ENCODE measurements at regions not wholly inside any gene's neighbourhood (a gene's known extent, or its start where the extent isn't known, plus 50 kb on each side); places are given as distances from the start of the nearest gene placed in this dataset.
"Not testable (repeated sequence)": the region's sequence is repeated elsewhere in the genome, so short reads cannot be mapped to it uniquely, and the experiment has no call there.

DNA sequence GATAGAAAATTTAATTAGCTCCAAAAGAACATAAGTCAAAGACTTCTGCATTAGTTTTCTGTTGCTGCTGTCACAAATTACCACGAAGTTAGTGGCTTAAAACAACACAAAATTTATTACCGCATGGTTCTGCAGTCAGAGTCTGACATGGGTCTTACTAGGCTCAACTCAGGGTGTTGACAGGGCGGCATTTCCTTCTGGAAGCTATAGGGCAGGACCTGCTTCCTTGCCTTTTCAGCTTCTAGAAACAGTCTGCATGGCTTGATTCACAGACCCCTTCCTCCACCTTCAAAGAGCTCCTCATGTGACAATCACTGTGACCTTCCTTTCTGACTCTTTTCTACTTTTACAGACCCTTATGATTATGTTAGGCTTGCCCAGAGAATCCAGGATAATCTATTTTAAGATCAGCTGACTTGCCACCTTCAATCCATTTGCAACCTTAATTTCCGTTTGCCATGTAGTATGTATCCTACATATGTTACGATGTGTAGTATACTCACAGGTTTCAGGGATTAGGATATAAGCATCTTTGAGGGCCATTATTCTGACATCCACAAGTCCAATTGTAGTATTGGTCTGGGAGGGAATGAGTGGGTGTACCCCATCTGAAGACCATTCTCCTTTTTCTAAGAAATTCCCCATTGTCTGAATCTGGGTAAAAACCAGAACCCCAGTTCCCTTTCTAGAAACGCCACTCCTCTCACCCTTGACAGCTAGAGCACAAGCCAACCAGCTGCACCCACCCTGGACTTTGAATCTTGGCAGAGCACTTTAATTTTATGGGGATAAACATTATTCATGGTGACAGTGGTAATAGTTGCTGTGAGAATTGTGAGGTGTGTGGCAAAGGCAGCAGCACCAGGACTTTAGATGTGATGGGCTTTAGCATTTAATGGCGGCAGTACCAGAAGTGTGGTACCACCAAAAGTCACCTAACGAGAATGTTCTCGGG is 265.5 kb downstream of the KCNJ2 start:
- peak; percentile 5 for DNase-seq (ENCODE audit: low read depth)
- H3K4me3 ChIP-seq (ENCODE audit: low read depth, low read length) = no peak overlapping the region
- TF ChIP-seq, protein P1, sequence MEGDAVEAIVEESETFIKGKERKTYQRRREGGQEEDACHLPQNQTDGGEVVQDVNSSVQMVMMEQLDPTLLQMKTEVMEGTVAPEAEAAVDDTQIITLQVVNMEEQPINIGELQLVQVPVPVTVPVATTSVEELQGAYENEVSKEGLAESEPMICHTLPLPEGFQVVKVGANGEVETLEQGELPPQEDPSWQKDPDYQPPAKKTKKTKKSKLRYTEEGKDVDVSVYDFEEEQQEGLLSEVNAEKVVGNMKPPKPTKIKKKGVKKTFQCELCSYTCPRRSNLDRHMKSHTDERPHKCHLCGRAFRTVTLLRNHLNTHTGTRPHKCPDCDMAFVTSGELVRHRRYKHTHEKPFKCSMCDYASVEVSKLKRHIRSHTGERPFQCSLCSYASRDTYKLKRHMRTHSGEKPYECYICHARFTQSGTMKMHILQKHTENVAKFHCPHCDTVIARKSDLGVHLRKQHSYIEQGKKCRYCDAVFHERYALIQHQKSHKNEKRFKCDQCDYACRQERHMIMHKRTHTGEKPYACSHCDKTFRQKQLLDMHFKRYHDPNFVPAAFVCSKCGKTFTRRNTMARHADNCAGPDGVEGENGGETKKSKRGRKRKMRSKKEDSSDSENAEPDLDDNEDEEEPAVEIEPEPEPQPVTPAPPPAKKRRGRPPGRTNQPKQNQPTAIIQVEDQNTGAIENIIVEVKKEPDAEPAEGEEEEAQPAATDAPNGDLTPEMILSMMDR (conservative IDR thresholded peaks at IDR 0.05; ENCODE audit: low read depth, low read length) = no peak

DNA sequence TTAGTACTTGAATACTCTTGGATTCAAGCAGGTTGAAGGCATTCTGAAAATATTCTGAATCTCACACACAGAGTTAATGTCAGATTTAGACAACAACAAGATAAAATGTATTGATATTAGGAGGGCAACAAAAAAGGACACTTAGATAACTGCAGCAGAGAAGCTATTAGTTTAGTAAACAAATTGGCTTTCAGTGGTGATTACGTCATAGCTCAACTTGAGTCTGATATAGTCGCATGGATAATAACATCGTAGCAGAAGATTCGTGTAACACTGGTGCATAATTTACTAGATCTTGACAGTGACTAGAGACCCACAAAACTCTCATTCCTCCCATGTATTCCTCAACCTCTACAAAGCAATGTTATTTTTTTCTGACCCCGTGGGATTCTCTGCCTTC is 268.3 kb downstream of the KCNJ2 start:
- DNase-seq (ENCODE audit: low read depth) = no peak
- TF ChIP-seq, protein P1 (conservative IDR thresholded peaks at IDR 0.05; ENCODE audit: low read depth, low read length) = no peak
- no peak overlapping the region for H3K4me3 ChIP-seq (ENCODE audit: low read depth, low read length)

DNA sequence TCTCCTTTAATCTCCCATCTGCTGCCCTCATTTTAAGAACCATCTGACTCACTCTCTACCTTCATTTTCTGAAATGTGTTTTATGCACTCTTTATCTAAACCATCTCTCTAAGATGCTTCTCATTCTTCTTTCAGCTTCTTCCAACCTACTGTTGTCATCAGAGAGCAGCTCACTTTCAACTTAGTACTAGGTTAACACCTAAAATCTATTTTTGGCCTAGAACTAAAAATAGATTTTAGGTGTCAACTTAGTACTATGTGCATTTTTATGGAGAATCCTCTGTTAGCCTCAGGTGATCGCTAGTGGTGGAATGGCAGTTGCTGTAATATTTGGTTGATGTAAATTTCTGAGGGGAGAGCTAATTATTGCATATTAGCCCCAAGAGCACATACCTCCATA is 277.1 kb downstream of the KCNJ2 start:
- TF ChIP-seq, protein P1 (conservative IDR thresholded peaks at IDR 0.05; ENCODE audit: low read depth, low read length) = no peak
- no peak overlapping the region for H3K4me3 ChIP-seq (ENCODE audit: low read depth, low read length)
- DNase-seq (ENCODE audit: low read depth) = no peak

DNA sequence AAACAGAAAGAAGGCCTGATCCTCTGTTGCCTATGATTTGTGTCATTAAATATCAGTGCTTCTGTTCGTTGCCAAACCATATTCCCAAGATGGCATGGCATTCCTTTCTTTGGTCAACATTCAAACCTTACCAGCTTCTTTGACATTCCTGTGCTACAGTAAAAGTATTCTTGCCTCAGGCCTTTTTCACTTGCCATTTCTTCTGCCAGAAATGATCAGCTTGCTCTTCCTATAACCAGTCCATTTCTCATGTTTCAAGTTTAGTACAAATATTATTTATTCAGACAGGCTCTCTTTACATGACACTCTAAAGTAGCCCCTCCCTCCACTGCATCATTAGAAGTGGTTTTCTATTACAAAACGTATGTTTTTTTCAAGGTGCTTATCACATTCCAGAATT is 278.3 kb downstream of the KCNJ2 start:
- TF ChIP-seq, protein P1 (conservative IDR thresholded peaks at IDR 0.05; ENCODE audit: low read depth, low read length) = no peak
- DNase-seq (ENCODE audit: low read depth) = no peak
- no peak overlapping the region for H3K4me3 ChIP-seq (ENCODE audit: low read depth, low read length)

DNA sequence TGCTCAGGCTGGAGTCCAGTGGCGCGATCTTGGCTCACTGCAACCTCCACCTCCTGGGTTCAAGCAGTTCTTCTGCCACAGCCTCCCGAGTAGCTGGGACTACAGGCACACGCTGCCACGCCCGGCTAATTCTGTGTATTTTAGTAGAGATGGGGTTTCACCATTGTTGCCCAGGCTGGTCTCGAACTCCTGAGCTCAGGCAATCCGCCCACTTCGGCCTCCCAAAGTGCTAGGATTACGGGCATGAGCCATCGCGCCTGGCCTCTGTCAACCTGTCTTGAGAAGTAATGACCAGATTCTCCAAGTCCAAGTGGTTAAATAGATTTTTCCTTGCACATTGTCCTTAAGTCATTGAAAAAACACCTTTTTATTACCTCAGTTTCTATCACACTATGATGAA is 283.7 kb downstream of the KCNJ2 start:
- H3K4me3 ChIP-seq (ENCODE audit: low read depth, low read length); DNase-seq (ENCODE audit: low read depth): not testable (repeated sequence)

DNA sequence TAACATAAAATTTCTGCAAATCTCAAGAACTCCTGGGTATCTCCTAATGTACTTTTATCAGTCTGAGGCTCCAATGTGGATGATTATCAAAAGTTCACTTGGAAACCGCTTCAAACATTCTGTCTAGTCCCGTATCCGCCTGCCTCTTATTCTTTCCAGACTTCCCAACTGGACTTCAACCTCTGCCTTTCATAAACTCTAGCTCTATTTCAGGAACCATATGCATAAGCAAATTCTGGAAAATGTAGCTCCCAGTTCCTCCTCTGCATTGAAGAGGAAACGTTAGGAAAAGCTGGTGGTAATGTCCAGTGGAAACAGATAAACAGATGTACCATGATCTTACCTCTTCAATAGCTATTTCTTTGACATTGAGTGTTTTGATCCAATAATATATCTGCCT is 285.0 kb downstream of the KCNJ2 start:
- no peak overlapping the region for H3K4me3 ChIP-seq (ENCODE audit: low read depth, low read length)
- no peak for DNase-seq (ENCODE audit: low read depth)
- TF ChIP-seq, protein P1 (conservative IDR thresholded peaks at IDR 0.05; ENCODE audit: low read depth, low read length) = no peak

DNA sequence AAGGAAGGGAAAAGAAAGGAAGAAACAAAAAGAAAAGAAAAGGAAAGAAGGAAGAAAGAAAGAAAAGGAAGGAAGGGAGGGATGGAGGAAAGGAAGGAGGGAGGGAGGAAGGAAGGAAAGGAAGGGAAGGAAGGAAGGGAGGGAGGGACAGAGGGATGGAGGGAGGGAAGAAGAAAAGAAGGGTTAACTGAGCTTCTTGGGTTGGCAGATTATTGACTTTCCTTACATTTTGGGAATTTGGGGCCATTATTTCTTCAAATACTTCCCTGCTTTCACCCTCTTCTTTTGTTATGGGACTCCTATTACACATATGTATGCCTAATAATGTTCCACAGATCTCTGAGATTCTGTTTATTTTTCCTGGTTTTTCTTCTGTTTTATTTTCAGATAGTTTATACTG is 285.6 kb downstream of the KCNJ2 start:
- DNase-seq (ENCODE audit: low read depth) = no peak
- H3K4me3 ChIP-seq (ENCODE audit: low read depth, low read length) = no peak overlapping the region
- TF ChIP-seq, protein P1 (conservative IDR thresholded peaks at IDR 0.05; ENCODE audit: low read depth, low read length) = no peak
